ENCODE measurements at regions not wholly inside any gene's neighbourhood (a gene's known extent, or its start where the extent isn't known, plus 50 kb on each side); places are given as distances from the start of the nearest gene placed in this dataset.
"Not testable (repeated sequence)": the region's sequence is repeated elsewhere in the genome, so short reads cannot be mapped to it uniquely, and the experiment has no call there.

DNA sequence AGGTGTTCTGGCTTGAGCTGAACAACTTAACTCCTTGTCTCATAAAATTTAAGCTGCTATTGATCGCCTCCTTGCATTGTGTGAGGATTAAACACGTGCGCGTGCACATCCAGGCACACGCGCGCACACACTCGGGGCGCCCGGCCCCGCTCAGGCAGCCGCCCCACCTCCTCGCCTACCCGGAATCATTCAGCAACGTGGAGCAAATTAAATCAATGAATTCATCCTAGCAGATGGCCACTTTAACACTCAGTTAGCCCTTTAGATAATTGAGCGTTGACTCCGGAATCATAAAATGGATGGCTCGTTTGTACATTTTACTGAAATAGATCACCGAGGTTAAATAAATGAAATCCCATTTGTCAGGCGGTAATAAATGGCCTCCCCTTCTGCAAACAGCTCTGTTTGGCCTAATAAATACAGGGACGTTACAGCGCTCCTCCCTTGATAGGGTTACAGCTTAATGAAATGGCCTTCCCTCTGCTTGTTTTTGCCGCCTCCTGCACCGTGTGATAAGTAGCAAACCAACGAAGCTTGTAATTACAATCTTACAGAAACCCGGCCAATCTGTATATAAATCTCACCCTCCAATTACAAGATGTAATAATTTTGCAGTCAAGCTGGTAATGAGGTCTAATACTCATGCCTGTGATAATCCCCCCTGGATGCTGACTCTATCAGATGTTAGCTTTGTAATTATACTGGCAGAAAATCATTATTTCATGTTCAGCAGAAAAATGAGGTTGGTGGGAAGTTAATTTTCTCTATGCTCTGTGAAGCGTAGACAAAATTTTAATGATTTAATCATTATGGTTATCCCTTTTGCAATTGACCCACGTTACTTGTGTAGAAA is 229.7 kb upstream of the IRX4 start:
- DNase-seq, result no peak

GRCh38 chr5:2111569-2112105 is 228.9 kb upstream of the IRX4 start:
- DNase-seq, result no peak

DNA sequence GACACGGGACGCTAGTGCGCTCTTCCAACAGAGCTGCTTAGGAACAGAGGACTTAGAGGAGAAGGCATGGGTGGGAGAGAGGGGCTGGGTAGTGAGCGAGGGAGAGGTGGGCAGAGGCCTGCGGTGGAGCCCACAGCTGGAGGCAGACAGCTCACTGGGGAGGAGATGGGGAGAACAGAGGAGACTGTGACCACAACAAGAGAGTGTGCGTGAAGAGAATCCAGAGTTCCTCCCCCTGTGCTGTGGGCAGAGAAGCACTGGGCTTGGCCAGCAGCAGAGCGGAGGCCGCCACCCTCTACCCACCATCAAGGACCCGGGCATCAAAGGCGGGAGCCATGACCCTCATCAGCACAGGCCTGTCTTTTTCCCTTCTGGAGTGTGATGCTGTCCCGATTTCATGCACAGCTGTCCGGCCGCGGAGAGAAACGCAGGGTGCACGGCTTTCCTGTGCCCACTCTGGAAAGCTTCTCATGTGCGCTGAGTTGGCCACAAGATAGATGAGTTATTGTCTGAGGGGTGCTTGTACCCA is 228.3 kb upstream of the IRX4 start:
- DNase-seq, result no peak

DNA sequence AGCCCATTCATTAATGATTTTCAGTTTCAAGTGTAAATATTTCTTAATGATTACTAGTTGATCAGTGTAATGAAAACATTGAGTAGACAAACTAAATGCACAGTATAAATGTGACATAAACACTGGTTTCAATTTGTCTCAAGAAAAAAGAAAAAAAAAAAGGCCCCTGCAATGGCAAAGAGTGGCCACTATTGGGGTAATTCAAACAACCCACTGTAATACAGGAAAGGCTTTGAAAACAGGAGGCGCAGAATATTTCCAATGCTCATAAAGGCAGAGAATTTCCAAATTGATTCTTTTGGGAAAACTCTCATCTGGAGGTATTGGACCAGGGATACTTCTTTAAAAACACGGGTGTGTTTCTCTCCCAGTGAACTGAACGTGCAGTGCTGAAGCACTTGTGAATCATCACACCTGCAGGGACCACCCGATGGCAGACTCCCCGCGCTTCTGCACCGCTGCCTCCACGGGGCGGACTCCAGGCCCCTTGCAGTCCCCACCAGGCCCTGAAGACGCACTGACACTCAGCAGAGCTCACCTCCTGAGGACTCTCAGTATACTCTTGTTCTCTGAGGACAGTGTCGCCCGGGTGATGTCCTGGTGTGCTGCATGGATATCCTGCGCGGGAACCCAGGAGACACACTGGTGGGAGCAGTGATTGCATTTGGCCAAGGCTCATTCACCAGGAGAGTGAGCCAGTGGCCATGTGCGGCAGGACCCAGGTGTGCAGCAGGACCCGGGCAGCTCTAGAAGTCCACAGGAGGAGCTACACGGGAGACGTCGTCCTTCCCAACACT is 227.6 kb upstream of the IRX4 start:
- DNase-seq, result no peak

DNA sequence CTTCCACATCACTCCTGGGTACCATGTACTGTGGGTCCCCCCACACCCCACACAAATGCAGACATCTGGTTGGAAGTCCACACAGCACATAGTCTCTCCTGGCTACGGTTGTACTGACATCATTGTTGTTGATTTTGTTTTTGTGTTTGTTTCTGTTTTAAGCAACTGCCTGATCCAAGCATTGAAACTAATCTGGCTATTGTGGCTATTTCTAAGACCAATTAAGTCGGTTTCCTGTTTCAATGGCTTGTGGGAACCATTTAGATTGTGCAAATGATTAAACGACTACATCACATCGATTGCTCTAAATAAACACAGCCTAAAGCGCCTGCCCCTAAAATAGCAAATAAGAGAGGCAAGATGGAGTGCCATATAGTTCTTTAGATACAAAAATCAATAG is 226.8 kb upstream of the IRX4 start:
- no peak for DNase-seq

DNA sequence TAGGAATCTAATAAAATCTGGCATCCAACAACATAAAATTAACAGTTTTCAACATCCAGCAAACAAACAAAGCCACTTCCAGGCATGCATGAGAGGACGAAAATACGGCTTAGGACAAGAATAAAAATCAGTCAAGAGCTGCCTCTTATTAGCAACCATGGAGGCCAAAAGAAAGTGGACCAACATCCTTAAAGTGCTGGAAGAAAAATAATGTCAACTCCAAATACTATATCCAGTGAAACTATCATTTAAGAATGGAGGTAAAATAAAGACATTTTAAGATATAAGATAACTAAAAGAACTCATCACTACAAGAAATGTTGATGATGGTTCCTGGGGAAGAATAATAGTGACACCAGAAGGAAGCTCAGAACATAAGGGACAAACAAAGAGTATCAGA is 224.0 kb upstream of the IRX4 start:
- DNase-seq, result no peak

DNA sequence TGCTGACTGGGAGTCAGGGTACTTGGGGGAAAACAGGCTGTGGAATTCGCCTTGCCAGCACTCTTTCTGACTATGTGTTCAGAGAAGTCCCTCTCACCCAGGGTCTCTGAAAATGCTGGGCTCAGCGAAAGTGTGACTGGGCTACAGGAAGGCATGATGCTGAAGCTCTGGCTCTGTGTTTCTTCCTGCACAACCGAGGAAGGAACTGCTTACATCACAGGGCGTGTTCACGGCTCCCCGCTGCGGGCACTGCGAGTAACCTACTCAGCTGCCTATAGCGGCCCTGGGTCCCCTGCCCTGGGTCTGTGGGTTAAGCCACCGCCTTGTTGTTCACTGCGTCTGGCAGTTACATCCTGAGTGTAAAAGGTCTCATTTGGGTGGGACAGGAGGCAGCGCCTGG is 222.4 kb upstream of the IRX4 start:
- no peak for DNase-seq

- DNase-seq, result no peak
These were observed 221.2 kb upstream of the IRX4 start for GRCh38 chr5:2103940-2104339.

DNA sequence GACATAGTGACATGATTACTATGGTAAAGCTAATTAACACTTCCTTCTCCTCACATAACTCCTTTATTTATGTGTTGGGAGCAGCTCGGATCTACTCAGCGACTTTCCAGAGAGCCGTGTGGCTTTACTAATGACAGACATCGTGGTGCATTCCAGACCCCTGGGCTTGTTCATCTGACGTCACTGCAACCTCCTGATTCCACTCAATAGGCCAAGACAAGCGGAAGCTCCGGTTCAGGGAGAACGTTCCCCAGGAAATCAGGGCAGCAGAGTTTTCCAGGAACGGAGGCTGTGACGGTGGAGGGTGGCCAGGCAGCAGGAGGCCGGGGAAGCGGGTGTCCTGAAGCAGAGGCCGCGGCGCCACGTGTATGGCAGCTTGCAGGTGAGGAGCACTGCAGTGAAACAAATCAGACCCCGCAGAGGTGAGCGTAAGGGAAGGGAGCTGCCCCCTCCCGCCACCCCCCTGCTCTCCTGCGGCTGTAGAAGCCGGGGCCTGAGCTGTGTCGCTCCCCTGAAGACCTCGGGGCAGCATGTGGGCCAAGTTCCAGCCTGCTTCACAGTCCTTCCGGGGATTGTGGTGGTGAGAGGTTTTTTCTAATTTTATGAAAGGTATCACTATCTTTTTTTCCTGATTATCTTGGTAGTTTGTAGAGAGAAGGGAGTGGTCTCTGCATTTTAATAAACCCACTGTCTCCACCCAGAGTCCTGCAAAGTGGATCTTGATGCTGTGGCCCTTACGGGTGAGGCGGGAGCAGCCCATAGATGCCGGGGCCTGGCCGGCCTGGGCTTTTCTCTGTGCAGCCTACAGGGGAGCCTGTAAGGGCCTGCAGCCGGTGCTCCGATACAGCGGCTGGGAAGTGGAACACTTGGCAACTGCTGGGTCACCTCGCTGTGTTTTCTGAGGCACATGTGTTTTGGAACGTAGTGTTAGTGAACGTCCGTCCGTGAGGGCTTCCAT is 220.4 kb upstream of the IRX4 start:
- no peak for DNase-seq

DNA sequence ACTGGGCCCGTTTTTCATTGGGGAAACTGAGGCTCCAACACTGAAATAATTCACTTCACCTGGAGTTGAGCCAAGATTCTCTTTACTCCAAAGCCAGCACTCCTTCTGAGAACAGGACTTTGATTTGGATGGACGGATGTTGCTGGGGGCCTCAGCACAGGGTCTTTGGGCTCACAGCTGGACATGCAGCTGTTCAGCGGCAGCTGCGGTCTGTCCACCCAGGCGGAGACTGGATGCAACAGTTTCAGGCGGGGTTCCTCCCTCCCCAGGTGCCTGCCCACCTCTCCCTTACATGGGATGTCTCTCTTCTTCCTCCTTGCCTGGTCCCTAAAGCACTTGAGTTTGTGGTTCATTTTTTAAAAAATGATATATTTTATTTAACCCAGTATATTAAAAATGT is 219.0 kb upstream of the IRX4 start:
- DNase-seq, result no peak

- DNase-seq, result no peak
These were observed 214.3 kb upstream of the IRX4 start for GRCh38 chr5:2096887-2097505.

DNA sequence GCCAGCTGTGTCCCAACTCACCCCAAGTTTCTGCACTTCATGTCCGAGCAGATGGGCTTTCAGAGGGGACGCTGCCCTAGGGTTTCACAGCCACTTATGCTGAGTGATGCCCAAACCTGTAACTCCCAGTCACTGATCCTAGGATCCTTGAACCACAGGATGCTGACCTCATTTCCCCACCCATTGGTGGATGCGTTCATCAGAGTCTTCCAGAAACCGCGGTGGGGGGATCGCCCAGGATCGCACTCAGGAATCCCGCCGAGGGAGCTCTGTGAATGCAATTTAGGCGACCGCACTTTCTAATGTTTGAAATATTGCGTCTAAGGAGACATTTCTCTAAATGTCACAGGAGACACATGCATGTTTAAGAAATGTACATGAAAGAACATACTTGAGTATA is 212.3 kb upstream of the IRX4 start:
- DNase-seq, result no peak

GRCh38 chr5:2094616-2094995 is 211.9 kb upstream of the IRX4 start:
- no peak for DNase-seq

GRCh38 chr5:2093859-2094615 is 211.3 kb upstream of the IRX4 start:
- no peak for DNase-seq

- no peak for DNase-seq
These were observed 209.2 kb upstream of the IRX4 start for GRCh38 chr5:2091921-2092320.

- DNase-seq, result no peak
These were observed 205.3 kb upstream of the IRX4 start for GRCh38 chr5:2087980-2088379.

GRCh38 chr5:2075365-2075764 is 192.6 kb upstream of the IRX4 start:
- no peak for DNase-seq

DNA sequence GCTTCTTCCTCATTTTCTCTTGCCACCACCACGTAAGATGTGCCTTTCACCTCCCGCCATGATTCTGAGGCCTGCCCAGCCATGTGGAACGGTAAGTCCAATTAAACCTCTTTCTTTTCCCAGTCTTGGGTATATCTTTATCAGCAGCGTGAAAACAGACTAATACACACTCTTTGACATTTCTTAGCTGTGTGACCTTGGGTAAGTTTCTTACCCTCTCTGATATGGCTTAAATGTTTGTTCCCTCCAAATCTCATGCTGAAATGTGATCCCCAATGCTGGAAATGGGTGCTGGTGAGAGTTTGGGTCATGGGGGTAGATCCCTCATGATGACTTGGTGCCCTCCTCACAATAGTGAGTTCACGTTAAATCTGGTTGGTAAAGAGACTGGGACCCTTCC is 188.8 kb upstream of the IRX4 start:
- DNase-seq, result no peak

DNA sequence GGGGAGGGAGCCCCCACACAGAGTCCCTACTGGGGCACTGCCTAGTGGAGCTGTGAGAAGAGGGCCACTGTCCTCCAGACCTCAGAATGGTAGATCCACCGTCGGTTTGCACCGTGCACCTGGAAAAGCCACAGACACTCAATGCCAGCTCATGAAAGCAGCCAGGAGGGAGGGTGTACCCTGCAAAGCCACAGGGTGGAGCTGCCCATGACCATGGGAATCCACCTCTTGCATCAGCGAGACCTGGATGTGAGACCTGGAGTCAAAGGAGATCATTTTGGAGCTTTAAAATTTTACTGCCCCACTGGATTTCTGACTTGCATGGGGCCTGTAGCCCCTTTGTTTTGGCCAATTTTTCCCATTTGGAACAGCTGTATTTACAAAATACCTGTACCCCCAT is 188.1 kb upstream of the IRX4 start:
- not testable (repeated sequence) for DNase-seq

DNA sequence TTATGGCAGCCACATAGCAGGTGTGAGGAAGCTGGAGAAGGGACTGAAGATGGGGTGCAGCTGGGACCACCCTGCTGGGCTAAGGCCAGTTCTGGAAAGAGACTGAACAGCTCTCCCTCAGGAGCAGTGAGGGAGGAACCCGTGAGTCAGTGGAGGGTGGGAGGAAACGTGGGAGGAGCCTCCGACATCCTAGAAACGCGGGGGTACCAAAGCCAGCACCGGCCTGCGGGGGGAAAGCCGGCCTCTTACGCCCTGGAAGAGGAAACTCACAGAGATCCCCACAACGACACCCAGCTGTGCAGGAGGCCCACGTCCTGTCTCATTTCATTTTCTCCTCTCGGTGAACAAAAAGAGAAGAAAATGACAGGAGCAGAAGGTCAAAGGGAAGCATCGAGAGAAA is 185.8 kb upstream of the IRX4 start:
- DNase-seq, result no peak

DNA sequence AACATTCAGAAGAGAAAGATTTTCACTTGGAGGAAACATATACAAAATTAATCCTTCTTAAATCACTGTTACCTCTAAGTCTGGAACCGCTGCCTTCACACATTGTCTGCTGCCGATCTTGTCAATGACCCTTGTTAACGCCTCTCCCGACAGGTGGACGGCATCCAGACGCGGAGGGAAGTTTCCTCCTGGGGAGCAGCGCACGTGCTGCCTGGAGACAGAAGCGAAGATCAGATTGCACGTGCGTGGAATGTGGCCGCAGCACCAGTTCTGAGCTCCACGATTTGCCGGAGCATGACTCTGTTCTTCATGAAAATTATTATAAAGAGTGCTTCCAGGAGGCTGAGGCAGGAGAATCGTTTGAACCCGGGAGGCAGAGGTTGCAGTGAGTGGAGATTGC is 183.6 kb upstream of the IRX4 start:
- no peak for DNase-seq
